HG03432 (cell line): ENCODE measurements at regions not wholly inside any gene's neighbourhood (a gene's known extent, or its start where the extent isn't known, plus 50 kb on each side); places are given as distances from the start of the nearest gene placed in this dataset.
"Not testable (repeated sequence)": the region's sequence is repeated elsewhere in the genome, so short reads cannot be mapped to it uniquely, and the experiment has no call there.

Experiments
- ATAC-seq: cut with Tn5 transposase; IDR thresholded peaks from one replicate; pipeline ENCODE4 v1.9.1; 2021; ENCODE audit warnings: mild to moderate bottlenecking, moderate library complexity; ENCODE audit not compliant: unreplicated experiment

DNA sequence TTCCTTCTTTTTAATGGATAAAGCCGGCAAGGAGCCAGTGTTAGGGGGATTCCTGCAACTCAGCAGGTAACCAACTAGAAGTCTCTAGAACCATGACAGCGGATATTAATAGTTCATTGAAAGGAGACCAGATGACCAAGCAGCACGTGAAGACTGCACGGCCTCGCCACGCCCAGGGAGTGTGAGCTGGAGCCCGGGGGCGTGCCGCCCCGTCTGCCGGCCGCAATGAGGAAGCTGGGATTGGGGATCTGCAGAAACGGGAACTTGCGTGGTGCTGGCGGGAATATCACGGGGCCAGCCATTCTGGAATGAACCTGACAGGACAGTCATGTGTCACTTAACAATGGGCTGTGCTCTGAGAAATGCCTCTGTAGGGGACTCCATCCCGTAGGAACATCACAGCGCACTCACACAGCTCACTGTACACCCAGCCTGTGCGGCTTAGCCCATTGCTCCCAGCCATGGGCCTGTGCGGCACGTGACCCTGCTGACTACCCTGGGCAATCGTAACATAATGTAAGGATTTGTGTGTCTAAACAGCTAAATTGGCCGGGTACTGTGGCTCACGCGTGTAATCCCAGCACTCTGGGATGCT is 4092.8 kb upstream of the TPTE start:
- ATAC-seq = not testable (repeated sequence)

DNA sequence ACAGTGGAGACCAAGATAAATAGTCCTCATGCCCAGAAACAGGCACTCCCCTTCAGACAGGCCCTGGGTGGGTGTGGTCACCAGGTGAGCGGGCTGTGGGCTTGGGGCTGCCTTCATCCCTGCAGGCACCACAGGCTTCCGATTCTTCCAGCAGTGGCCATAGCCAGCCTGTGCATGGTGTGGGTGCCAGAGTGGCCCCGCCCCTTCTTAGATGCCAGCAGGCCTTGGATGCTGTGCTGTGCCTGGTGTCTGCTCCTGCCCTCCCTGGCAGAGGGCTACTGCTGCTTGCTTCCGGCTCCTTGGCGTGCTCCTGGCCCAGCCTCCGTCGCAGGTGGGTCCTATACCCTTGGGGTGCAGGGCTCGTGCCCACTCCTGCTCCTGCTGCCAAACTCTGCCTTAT is 4091.5 kb upstream of the TPTE start:
- not testable (repeated sequence) for ATAC-seq

DNA sequence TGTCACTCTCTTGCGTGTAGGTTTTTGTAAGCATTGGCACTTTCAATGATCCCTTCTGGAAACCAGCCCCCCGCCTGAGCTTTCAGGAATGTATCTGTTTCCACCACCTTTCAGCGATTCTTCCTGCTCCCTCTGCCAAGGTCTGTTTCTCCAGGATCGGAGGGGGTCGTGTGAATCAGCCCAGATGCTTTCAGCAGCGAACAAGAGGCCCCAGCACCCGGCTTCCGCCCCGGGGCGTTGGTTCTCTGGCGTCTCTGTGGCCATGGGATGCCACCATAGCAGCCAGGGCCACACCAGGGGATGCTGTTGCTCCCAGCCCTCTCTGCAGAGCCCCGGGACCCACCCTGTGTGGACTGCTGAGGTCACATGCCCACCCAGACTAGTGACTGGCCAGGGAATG is 4088.2 kb upstream of the TPTE start:
- ATAC-seq = not testable (repeated sequence)

DNA sequence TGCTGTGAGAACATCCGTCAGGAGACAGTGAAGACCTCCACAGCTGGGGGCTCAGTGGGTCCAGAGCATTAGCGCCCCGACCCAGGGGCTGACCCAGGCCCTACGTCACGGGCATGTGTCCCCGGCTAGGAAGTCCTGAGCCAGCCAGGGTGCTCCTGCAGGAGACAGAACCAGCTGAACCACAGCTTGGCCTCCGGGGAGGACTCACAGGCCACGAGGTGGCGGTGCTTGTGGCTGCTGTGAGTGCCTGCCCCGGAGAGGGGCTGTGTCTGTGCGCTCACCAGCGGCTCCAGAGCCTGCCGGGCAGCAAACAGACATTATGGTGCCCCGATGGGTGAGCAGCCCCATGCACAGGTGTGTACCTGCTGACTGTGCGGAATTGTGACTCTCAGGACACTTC is 4085.2 kb upstream of the TPTE start:
- ATAC-seq = not testable (repeated sequence)

DNA sequence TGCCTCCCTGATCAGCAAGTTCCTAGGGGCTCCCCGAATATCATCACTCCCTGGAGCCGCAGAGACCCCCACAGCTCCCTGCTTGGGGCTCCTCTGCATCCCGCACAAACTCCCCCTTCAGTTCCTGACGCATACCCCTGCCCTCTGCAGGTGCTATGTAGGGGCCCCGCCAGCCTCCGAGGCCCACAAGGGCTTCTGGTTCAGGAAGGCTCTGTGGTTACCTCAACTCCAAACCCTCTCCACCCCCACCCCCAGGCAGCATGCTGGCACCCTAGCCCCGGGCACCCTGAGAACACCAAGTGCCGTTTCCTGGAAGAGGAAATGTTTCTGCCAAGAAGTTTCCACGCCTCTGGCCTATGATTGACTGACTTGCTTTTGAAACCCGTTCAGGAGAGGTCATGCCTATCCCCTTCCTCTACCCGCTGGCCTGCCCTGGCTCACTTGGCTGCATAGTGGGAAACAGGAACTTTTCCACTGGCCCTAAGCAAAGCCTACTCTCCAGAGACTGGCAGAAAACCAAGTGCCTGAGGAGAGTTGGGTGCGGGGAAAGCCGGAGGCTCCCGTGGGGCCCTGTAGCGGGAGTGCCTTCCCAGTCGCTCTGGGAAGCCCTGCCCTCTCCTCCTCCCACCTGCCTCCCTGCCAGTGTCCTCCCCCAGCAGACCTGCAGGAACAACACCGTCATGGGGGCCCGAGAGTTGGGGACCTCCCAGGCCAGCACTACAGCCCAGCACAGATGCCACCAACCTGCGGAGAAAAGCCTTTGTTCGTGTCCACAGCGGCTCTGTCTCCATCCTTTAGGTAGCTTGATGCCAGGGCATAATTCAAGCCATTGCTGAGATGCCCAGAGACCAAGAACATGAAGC is 4084.2 kb upstream of the TPTE start:
- ATAC-seq = not testable (repeated sequence)

DNA sequence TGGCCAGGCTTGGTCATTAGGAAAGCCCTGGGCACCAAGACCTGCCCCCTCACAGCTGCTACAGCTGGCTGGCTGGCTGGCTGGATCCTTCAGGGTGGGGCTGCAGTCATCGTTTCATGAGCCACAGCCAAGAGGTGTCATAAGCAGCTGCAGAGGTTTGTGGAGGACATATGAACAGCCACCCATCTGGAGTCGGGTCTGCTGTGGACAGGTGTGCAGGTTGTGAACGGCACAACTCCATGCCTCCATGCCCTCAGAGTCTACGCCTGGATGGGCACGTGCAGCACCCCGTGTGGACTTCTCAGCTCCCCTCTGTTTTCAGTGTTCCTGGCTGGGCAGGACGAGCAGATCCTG is 4083.6 kb upstream of the TPTE start:
- ATAC-seq = not testable (repeated sequence)

DNA sequence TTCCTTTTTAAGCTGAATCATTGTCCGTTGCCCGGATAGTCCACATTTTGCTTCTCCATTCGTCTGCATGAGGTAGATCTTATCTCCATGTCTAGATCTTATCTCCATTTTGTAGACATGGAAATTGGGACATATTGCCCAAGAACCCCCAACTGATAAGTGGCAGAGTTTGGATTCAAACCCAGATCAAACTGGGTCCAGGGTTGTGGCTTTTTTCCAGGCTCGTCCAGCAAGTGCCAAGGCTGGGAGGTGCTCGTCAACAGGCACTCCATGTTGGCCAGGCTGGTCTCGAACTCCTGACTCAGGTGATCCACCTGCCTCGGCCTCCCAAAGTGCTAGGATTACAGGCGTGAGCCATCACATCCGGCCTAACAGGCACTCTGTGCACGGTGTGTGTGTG is 4082.3 kb upstream of the TPTE start:
- ATAC-seq = not testable (repeated sequence)

DNA sequence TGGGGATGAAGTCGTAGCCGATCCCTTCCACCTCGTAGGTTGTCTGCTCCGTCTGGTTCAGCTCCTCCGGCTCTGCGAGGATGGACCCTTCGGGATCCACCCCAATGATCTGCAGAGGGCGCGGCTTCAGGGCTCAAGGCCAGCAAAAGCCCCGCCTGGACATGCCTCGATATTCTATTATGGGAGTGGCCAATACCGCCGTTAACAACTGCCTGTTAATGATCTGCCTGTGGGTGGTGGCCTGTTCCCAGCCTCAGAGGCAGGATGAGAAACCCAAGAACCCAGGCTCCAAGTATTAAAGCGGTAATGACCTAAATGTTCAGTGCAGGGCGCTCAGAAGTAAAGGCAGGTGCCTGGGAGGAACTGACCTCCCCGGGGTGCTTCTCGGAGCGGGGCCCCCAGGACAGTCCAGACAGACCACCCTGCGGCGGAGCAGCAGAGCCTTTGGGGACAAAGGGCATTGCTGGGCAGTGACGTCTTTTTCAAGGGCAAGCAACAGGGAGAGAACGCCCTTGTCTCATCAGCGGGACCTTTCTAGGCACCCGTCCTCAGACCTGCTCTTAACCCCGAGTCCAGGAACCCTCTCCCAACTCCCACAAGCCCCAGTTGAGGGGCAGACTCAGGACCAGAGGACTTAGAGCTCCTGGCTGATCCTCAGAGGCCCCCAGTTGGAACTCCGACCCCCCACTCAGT is 4066.6 kb upstream of the TPTE start:
- not testable (repeated sequence) for ATAC-seq

DNA sequence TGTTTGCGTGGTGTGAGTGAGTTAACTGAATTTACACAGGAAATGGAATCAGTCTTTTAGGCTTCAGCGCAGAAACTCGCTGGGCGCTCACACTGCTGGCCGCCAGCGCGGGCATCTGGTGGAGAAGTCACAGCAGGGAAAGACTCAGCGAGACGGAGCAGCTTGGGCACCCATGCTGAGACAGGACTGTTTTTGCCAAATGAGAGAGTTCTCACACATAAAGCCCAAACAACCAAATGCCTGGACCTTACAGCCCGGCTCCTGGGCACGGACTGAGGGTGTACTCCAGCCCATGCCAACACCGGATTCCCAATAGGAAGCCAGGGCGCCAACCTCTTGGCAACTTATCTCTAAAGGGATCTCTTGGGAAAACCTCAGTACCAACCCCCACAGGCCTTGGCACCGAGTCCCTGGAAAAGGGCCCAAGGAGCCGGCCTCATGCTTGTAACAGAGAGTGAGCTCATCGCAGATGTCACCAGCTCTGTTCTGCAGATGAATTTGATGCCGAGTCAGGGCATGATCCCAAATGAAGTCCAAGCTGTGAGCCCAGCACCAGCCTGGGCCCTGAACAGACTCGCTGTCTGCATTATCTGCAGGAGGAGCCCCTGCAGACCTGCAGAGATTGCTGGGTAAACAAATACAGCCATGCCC is 4065.2 kb upstream of the TPTE start:
- not testable (repeated sequence) for ATAC-seq

DNA sequence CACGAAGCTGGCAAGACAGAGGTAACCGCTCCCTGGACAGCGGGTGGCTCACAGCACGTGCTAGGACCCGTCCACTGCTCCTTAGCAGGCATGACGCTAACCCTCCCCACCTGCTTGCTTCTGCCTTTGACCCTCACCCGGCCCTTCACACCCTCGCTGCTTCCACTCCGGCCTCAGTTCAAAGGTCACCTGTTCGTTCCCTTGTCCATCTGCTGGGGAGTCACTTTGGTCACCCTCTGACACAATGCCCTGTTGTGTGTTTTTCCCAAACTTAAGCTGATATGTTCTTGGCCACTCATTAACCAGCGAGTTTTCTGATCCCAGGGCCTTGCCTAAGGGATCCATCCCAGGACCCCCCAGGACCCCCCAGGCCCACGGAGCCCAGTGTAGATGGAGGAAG is 4061.6 kb upstream of the TPTE start:
- not testable (repeated sequence) for ATAC-seq

DNA sequence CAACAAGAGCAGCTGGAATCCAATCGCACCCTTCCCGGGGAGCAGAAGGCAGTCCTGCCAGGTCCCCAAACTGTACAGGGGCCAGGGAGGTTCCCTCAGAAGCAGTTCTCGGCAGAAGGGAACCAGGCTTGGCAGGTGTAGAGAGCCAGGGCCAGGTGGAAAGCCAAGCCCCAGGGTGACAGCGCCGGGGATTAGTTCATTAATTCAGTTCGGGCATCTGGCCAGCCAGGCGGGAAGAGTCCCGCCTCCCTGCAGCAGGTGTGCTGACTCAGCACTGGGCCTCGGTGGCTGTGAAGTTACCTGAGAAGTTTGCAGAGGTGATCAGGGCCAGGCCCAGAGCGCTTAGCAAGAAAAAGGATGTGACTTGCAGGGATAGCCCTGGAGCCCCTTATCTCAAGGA is 4060.0 kb upstream of the TPTE start:
- ATAC-seq = not testable (repeated sequence)

DNA sequence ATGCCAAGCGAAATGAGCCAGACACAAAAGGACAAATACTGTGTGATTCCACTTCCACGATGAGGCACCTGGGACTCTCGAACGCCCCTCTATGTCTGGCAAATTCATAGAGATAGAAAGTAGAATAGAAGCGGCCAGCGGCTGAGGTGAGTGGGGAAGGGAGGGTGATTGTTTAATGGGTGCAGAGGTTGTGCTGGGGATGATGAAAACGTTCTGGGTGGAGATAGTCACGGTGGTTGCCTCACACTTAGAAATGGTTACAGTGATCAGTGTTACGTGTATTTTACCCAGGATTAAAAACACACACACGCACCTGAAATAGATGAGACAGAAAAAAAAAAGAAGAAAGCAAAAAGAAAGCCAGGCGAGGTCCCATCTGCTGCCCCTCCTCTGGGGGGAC is 4057.0 kb upstream of the TPTE start:
- not testable (repeated sequence) for ATAC-seq

DNA sequence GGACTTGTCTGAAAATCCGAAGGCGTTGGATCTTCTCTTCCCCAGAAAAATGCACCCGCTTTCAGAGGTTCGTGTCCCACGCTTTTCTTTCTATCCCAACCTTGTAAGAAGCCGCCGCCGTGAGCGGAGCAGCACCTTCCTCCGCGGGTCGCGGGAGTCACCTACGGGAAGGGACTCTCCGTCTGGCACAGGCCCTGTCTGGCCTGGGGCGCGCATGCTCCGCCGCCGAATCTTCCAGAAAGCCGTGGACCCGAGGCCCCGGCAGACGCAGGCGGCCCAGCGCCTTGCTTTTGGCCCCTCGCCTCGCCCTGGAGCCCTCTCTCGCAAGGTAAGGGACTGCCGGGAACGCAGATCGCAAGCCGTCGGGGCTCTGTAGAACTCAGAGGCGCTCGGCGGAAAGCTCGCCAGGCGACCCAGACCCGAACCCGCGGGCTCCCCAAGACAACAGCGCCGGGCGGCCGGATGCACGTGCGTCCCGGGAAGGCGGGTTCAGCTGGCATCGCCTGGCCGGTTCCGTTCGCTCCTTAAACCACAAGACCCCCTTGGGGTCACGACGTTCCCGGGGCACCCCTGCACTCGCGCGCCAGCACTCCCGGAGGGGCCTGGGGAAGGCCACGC is 4055.2 kb upstream of the TPTE start:
- ATAC-seq = not testable (repeated sequence)

DNA sequence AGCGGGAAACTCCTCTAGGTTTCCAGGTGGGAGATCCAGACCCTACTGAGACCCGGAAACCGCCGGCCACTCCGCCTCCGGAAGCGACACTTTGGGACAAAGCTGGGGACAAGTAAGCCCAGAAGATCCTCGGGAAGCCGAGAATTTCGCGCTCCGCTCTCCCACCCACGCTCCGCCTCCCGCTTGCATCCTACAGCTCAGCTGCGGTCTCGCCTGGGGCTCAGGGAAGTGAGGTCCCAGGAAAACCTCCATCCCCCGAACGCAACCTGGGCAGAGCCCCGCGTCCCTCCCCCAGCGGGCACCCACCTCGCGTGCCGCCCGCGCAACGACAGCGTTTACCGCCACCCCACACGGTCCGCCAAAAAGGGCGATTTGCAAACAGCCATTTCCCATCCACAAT is 4054.7 kb upstream of the TPTE start:
- ATAC-seq = not testable (repeated sequence)

DNA sequence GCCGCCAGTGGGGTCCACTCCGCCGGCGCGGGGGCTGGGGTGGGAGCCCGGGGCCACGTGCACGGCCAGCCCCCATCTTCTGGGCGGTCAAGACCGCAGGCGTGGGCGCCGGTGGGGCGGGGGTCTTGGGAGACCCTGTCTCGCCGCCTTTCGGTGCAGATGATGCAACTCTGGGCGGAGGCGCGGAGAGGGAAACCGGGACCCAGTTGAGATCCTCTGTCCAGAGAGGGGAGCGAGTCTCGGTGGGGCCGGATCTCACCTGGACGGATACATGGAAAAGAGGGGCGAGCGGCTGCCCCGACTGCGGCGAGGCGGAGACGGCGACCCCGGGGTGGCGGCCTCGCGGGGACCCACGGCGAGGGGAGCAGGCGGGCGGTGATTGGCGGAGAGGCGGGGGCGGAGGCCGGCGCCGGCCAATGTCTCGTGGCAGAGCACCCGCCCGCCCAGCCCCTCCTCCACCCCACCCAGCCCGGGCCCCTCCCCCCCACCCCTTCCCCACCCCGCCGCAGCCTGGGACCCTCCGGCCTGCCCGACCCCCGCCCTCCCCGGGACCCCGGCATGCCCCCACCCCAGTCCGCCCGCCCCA is 4054.1 kb upstream of the TPTE start:
- not testable (repeated sequence) for ATAC-seq

DNA sequence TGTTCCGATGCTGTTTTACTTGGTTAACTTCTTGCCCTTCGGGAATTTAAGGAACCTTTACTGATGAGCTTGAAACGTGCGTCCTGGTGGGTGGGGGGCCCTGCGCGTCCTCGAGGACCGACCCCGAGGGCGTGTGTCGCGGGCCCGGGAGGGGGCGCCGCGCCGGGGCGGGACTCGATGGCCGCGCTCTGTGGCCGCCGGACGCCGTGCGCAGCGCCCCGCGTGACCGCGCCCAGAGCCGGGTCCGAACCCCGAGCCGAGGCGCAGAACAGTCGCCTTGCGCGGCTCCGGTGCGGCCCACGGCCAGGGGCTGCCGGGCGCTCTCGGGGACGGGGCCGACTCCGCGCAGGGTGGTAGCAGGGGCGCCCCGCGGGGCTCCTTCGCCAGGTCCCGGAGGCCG is 4053.5 kb upstream of the TPTE start:
- not testable (repeated sequence) for ATAC-seq

DNA sequence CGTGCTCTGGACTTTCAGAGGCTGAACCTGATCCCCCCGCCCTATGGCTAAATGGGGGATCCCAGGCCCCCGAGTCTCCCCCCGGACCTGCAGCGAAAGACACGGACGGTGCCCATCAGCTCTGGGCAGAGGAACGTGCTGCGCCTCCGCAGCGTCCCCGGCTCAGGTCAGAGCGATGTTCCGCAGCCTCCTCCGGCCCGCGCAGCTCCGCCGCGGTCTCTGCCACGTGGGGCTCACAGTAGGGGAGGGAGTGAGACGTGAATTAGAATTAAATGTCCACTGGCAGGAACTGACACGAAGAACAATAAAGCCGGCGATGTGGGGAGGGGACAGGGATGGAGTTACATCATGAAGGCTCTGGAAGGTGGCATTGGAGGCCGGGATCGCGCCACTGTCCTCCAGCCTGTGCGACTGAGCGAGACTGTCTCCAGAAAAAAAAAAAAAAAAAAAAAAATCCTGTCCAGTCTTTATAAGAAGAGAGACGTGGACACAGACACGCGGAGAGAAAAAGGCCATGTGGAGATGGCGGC is 4053.0 kb upstream of the TPTE start:
- ATAC-seq = not testable (repeated sequence)

DNA sequence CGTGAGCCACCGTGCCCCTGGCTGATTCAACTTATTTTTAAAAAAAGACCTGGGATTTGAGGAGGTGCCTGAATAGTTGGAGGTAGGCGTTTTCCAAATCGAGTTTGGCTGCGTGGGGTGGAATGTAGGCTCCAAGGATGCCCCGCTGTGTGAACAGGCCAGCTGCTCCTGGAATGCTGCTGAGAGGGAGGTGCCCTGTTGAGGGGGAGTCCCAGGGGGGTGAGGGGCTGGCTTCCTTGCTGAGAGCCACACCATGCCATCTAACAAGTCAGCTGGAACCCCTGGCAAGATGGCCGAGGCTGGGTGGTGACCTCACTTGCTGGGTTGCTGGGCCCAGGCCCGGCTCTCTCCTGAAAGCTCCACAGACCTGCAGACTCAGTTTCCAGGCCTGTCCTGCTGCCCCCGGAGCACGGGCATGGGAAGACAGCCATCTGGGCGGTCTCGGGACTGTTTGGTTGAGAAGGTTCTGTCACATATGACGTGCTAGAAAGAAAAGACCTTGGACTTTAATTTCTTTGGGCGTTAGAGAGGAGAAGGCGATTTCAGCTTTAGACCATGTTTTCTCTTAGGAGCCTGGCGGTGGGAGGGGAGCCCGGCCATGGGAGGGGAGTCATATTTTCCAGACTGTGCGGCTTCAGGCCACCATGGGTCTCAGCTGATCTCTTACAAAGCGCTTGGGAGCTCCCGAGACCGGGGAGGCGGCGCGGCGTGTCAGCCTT is 4047.0 kb upstream of the TPTE start:
- not testable (repeated sequence) for ATAC-seq

DNA sequence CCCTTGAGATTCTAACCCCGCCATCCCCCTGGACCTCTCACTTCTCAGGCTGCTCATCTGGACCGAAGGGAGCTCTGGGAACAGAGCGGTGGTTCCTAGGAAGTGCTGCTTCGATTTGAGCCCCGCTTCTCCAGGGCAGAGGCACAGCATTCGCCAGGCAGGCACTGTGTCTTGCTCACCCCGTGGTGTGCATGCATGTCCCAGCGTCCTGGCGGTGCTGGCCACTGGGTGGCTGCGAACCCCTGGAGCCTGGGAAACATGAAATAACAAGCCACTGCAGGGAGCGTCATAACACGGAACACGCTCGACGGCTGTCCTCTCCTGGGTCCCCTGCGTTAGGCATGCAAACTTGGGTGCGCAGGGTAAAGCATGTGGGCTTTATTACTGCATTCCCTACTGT is 4040.3 kb upstream of the TPTE start:
- not testable (repeated sequence) for ATAC-seq

DNA sequence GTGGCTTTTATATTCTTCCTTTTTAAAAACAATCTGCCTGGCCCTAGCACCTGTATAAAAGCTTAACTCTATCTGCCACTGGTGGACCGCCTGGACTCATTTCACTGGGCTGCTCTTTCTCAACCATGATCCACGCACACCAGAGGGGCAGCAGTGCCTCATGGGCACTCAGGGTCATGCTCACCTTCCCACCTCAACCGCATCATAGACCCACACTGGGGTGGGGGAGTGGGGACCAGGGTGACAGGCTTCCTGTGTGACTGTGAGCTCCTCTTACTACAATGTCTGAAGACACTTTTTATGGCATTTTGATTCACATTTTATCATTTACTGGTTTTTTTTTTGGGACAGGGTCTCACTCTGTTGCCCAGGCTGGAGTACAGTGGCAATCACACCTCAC is 4038.8 kb upstream of the TPTE start:
- not testable (repeated sequence) for ATAC-seq
